Brain microvascular endothelial cell (primary cell): ENCODE measurements at regions not wholly inside any gene's neighbourhood (a gene's known extent, or its start where the extent isn't known, plus 50 kb on each side); places are given as distances from the start of the nearest gene placed in this dataset.
"Not testable (repeated sequence)": the region's sequence is repeated elsewhere in the genome, so short reads cannot be mapped to it uniquely, and the experiment has no call there.

Experiments used
- DNase-seq: peaks from one replicate; pipeline ENCODE4 v3.0.0-alpha.2; 2020
- H3K27ac ChIP-seq: fragments of 250-450 bp; sonication (Bioruptor Pico); 2 replicates; pipeline ENCODE4 v1.5.1; 2020; ENCODE audit warnings: mild to moderate bottlenecking, moderate library complexity
- H3K27me3 ChIP-seq: fragments of 250-450 bp; sonication (Bioruptor Pico); replicated peaks from 2 replicates; pipeline ENCODE4 v1.5.1; 2020; ENCODE audit warnings: mild to moderate bottlenecking
- H3K36me3 ChIP-seq: fragments of 250-450 bp; sonication (Bioruptor Pico); replicated peaks from 2 replicates; pipeline ENCODE4 v1.5.1; 2020; ENCODE audit warnings: mild to moderate bottlenecking
- H3K4me3 ChIP-seq: 2 replicates; pipeline ENCODE4 v1.5.1; 2011; ENCODE audit warnings: low read depth, mild to moderate bottlenecking, control low read depth, low read length, moderate library complexity
- in situ Hi-C: cut with HindIII; loops from 2 replicates; pipeline ENCODE4 v1.10.0; 2017; ENCODE audit warnings: low sequenced_read_pairs, low pct_ligation_motif_present
- TF ChIP-seq, protein P1 (sequence below): IDR thresholded peaks from 2 replicates; pipeline ENCODE4 v1.5.1; 2011; ENCODE audit warnings: low read depth, mild to moderate bottlenecking, moderate library complexity, low read length, control low read depth, inconsistent platforms; ENCODE audit errors: missing control alignments

DNA sequence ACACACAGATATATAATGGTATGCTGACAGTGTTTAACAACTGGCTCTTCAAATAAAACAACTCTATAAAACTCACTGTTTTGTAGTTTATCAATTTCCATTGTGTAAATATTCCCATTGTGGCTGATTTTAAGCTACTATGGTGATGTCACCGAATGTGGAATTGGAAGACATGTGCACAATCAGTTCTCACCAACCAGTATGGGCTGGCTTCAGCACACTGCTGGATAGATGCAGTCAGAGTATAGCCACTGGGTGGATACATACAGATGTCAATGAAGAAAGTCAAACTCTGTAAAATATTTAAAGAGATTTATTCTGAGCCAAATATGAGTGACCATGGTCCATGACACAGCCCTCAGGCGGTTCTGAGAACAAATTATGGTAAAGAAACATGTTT, 475.9 kb upstream of the SMARCA2 start:
- in situ Hi-C loops, result no loop called here
- Histone ChIP-seq H3K36me3 (no peaks in the 10 kb centered on the region), H3K27ac (no peak overlapping the region), H3K4me3 (no peak overlapping the region), H3K27me3 (no peaks in the 10 kb centered on the region)
- TF ChIP-seq, protein P1, sequence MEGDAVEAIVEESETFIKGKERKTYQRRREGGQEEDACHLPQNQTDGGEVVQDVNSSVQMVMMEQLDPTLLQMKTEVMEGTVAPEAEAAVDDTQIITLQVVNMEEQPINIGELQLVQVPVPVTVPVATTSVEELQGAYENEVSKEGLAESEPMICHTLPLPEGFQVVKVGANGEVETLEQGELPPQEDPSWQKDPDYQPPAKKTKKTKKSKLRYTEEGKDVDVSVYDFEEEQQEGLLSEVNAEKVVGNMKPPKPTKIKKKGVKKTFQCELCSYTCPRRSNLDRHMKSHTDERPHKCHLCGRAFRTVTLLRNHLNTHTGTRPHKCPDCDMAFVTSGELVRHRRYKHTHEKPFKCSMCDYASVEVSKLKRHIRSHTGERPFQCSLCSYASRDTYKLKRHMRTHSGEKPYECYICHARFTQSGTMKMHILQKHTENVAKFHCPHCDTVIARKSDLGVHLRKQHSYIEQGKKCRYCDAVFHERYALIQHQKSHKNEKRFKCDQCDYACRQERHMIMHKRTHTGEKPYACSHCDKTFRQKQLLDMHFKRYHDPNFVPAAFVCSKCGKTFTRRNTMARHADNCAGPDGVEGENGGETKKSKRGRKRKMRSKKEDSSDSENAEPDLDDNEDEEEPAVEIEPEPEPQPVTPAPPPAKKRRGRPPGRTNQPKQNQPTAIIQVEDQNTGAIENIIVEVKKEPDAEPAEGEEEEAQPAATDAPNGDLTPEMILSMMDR, result no peak
- no peak for DNase-seq

DNA sequence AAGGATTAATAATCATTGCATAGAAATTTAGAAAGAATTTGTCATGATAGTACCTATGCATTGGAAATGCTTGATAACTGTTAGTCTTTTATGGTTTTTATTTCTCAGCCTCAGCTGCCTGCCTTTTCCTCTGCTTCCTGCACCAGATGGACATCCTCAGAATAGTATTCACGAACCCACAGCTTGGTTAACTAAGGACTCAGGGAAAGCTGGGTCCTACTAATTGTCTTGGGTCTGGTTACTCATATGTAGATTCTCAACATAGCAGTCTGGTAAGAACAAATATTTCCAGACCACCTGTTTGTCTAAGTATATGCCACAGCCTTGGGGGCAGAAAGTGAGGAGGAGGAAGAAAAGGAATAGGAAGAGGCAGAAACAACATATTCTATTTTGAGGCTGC, 464.5 kb upstream of the SMARCA2 start:
- Histone ChIP-seq H3K27ac (no peak overlapping the region), H3K4me3 (no peak overlapping the region), H3K36me3 (no peaks in the 10 kb centered on the region), H3K27me3 (no peaks in the 10 kb centered on the region)
- TF ChIP-seq, protein P1, result no peak
- no peak for DNase-seq
- in situ Hi-C loops, result no loop called here

DNA sequence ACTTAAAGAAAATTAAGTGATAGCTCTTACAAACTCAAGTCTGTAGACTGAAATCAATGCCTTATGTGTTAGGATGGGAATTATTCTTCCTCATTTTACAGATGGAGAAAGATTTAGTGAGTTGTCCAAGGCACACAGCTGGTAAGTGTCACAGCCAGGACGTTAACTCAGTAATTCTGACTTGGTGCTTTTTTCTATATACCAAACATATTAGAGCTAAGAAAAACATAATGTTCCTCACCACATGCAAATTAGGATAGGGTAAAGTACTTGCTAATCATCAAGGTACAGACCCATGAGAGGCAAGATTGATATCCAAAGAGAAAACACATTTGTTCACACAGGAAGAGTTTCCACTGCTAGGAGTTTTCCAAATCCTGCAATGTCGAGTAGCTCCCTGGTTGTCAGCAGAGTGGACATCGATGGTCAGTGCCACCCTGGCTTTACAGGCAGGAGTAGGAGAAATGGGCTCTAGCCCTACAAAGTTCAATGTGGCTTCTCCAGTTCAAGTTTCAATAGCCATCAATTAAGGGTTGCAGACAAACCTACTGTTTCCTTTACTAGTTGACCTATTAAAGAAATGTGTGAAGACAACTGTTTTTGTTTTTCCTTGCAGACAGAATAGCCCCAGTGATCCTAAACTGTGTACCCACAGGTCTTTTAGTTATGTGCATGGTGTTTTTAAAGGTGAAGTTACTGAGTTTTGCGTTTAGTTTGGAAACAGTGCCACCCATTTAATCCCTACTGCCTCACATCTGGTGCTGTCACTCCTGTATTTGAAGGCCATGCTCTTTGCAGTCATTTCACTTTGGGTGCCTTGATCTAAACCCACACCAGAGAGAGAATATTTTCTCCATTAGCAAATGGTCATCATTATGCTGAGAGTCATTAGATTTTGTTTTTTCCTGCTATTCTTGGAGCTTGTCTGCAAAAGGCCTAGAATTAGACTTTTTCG, 460.8 kb upstream of the SMARCA2 start:
- TF ChIP-seq, protein P1, result no peak
- no peak overlapping the region for H3K27ac ChIP-seq
- no peak for DNase-seq
- no peaks in the 10 kb centered on the region for H3K27me3 ChIP-seq
- H3K36me3 ChIP-seq, result no peaks in the 10 kb centered on the region
- in situ Hi-C loops, result no loop called here
- no peak overlapping the region for H3K4me3 ChIP-seq

DNA sequence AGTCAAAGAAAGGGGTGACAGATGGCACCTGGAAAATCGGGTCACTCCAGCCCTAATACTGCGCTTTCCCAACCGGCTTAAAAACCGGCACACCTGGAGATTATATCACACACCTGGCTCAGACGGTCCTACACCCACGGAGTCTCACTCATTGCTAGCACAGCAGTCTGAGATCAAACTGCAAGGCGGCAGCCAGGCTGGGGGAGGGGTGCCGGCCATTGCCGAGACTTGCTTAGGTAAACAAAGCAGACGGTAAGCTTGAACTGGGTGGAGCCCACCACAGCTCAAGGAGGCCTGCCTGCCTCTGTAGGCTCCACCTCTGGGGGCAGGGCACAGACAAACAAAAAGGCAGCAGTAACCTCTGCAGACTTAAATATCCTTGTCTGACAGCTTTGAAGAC, 456.5 kb upstream of the SMARCA2 start:
- H3K36me3 ChIP-seq, DNase-seq, H3K4me3 ChIP-seq, H3K27ac ChIP-seq, H3K27me3 ChIP-seq, in situ Hi-C loops: not testable (repeated sequence)

DNA sequence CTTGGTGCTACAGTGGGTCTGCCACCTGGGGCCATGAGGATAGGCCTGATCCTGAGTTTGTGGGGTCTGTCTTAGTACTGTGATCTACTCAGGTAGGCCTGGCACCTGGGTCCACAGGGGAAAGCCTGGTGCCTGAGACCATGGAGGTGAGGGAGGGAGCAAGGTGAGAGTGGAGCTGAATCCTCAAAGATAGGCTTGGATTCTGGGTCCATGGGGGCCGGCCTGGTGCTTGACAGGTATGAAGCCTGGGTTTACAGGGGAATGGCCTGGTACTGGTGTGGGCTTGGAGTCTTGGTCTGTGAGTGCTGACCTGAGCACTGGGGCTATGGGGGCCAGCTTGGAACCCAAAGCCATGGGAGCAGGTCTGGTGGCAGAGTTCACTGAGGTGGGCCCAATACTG, 439.2 kb upstream of the SMARCA2 start:
- Histone ChIP-seq H3K36me3 (no peaks in the 10 kb centered on the region), H3K27ac (no peak overlapping the region), H3K27me3 (no peaks in the 10 kb centered on the region), H3K4me3 (no peak overlapping the region)
- TF ChIP-seq, protein P1, result no peak
- in situ Hi-C loops, result no loop called here
- DNase-seq, result no peak

DNA sequence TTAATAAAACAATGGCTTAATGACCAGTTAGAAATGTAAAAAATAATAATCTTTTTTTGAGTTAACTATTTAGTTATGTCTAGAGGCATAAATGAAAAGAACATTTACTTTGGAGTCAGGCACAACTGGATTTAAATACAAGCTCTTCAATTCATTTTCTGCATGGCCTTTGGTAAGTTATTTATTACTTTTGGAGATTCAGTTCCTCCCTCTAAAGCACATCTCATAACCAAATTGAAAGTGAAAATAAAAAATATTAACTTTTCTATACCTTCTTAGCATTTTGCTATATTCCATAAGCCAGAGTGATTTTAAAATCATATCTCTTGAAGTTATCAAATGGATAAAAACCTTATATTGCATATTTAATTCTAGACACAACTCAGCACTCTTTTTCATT, 434.9 kb upstream of the SMARCA2 start:
- Histone ChIP-seq H3K27me3 (no peaks in the 10 kb centered on the region), H3K4me3 (no peak overlapping the region), H3K36me3 (no peaks in the 10 kb centered on the region), H3K27ac (no peak overlapping the region)
- DNase-seq, result no peak
- in situ Hi-C loops, result no loop called here
- TF ChIP-seq, protein P1, result no peak
